22Rv1 (cell line): ENCODE measurements at regions not wholly inside any gene's neighbourhood (a gene's known extent, or its start where the extent isn't known, plus 50 kb on each side); places are given as distances from the start of the nearest gene placed in this dataset.

Experiments
- ZFX ChIP-seq: fragments of 450-650 bp; IDR thresholded peaks from 2 replicates; pipeline ENCODE4 v1.6.1; 2017; ENCODE audit warnings: antibody characterized with exemption, borderline replicate concordance
- TF ChIP-seq, protein P1 (sequence below): fragments of 450-650 bp; IDR thresholded peaks from 2 replicates; pipeline ENCODE4 v1.5.1; 2017; ENCODE audit warnings: mild to moderate bottlenecking

DNA sequence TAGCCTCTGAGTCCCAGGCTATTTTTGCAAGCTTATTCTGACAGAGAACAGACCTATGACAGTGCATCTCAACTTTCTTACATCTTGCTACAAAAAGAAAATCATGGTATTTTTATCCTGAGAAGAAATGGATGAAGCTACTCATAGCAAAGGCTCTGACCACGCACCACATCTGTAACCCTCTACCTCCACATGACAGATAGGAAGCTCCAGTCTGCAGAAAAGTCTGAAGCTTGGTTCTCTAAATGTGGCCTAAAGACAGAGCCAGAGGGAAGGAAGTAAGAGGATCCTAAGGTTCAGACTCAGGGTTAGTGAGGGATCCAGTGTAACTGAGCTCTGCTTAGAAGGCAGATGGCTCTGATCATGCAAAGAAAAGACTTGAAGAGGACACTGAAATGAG, 58.4 kb upstream of the ABCB5 start:
- TF ChIP-seq, protein P1, sequence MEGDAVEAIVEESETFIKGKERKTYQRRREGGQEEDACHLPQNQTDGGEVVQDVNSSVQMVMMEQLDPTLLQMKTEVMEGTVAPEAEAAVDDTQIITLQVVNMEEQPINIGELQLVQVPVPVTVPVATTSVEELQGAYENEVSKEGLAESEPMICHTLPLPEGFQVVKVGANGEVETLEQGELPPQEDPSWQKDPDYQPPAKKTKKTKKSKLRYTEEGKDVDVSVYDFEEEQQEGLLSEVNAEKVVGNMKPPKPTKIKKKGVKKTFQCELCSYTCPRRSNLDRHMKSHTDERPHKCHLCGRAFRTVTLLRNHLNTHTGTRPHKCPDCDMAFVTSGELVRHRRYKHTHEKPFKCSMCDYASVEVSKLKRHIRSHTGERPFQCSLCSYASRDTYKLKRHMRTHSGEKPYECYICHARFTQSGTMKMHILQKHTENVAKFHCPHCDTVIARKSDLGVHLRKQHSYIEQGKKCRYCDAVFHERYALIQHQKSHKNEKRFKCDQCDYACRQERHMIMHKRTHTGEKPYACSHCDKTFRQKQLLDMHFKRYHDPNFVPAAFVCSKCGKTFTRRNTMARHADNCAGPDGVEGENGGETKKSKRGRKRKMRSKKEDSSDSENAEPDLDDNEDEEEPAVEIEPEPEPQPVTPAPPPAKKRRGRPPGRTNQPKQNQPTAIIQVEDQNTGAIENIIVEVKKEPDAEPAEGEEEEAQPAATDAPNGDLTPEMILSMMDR: no peak
- no peak for TF ChIP-seq ZFX
